Activated naive CD8-positive, alpha-beta T cell treated with anti-CD3 and anti-CD28 coated beads, Interleukin-2, amount 50 U/mL, for 24 hours (primary cell): ENCODE measurements at regions not wholly inside any gene's neighbourhood (a gene's known extent, or its start where the extent isn't known, plus 50 kb on each side); places are given as distances from the start of the nearest gene placed in this dataset.
"Not testable (repeated sequence)": the region's sequence is repeated elsewhere in the genome, so short reads cannot be mapped to it uniquely, and the experiment has no call there.

Experiments
- ATAC-seq: fragments of 150-1000 bp; cut with Tn5 transposase; one replicate; pipeline ENCODE4 v1.10.0; 2021
- DNase-seq: peaks from one replicate; pipeline ENCODE4 v3.0.0; 2021
- H3K27ac Mint-ChIP-seq: one replicate; pipeline ENCODE4 v1.8.0; 2021; ENCODE audit warnings: mild to moderate bottlenecking, mixed read lengths
- H3K27me3 Mint-ChIP-seq: one replicate; pipeline ENCODE4 v1.8.0; 2021; ENCODE audit warnings: mixed read lengths
- H3K36me3 Mint-ChIP-seq: one replicate; pipeline ENCODE4 v1.8.0; 2021; ENCODE audit warnings: low read depth, mixed read lengths
- H3K4me1 Mint-ChIP-seq: one replicate; pipeline ENCODE4 v1.8.0; 2021; ENCODE audit warnings: mixed read lengths
- H3K4me3 Mint-ChIP-seq: one replicate; pipeline ENCODE4 v1.8.0; 2021; ENCODE audit warnings: mild to moderate bottlenecking, moderate library complexity, mixed read lengths
- H3K9me3 Mint-ChIP-seq: one replicate; pipeline ENCODE4 v1.8.0; 2021; ENCODE audit warnings: mixed read lengths

GRCh38 chr6:19554356-19555225 is 282.6 kb upstream of the ID4 start:
- DNase-seq = no peak
- peaks cover 21% of the 10 kb centered on the region for H3K9me3 Mint-ChIP-seq
- no peak for ATAC-seq
- H3K27ac Mint-ChIP-seq = no peak overlapping the region
- no peaks in the 10 kb centered on the region for H3K4me1 Mint-ChIP-seq
- no peaks in the 10 kb centered on the region for H3K36me3 Mint-ChIP-seq
- H3K27me3 Mint-ChIP-seq = no peaks in the 10 kb centered on the region
- no peak overlapping the region for H3K4me3 Mint-ChIP-seq

DNA sequence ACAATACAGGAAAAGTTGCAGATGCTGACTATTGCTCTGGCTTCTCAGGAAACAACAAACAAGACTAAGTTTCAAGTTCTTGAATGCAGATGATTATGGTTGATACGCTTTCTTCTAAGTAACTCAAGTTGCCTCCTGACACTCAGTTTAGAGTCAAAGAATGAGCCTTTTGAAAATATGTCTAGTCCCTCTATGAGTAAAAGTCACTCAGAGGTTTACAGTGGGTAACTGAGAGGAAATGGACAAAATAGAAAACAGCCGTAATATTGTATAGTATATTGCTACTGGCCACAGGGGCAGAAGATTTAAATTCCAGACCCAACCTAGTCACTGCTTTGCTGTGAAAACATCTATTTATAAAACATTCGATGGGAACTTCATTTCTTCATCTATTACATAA is 280.0 kb upstream of the ID4 start:
- Mint-ChIP-seq H3K27ac (no peak overlapping the region), H3K4me3 (no peak overlapping the region), H3K9me3 (peaks cover 16% of the 10 kb centered on the region), H3K36me3 (no peaks in the 10 kb centered on the region), H3K4me1 (no peaks in the 10 kb centered on the region), H3K27me3 (no peaks in the 10 kb centered on the region)
- DNase-seq (no peak), ATAC-seq (no peak)

DNA sequence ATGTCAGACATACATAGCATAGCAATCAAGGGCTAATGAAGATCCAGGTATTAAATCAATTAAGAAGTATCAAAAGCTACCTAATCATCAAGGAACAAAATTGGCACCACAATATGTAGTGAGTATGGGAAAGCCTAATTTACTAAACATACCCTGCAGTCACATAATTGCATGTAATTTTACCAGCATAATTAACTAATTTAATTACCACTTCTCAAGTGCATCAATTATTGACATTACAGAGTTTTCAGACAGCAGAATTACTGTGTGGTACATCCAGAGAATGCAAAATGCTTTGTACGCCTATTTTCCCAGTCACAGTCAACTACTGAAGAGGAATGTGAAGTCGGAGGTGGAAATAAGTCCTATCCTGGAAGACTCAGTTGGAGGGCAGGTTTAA is 279.0 kb upstream of the ID4 start:
- DNase-seq (no peak), ATAC-seq (no peak)
- Mint-ChIP-seq H3K27ac (no peak overlapping the region), H3K27me3 (no peaks in the 10 kb centered on the region), H3K4me1 (no peaks in the 10 kb centered on the region), H3K9me3 (peaks cover 16% of the 10 kb centered on the region), H3K4me3 (no peak overlapping the region), H3K36me3 (no peaks in the 10 kb centered on the region)

DNA sequence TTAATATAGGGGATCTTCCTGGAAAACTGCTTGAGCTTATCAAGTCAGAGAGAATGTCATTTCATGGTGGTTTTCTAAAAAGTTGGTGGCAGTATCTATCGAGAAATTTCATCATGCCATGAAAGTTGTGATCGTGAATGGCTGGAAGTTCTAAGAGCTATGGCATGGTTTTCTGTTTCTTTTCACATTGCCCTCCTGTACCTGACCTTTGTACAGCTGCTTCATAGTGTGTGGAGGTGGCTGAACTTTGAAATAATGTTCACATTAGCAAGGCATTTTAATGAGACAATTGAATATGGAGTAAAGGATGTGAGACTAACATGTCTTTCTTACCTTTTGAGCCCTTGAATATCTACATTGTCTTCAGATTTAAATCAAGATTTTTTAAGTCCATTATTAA is 278.2 kb upstream of the ID4 start:
- no peaks in the 10 kb centered on the region for H3K36me3 Mint-ChIP-seq

GRCh38 chr6:19562468-19562867 is 274.7 kb upstream of the ID4 start:
- H3K36me3 Mint-ChIP-seq = no peaks in the 10 kb centered on the region
- no peak for ATAC-seq

More for the DNA sequence above, 278.2 kb upstream of the ID4 start:
- no peak for DNase-seq
- no peak for ATAC-seq
- Mint-ChIP-seq H3K9me3 (peaks cover 16% of the 10 kb centered on the region), H3K4me1 (no peaks in the 10 kb centered on the region), H3K27ac (no peak overlapping the region), H3K27me3 (no peaks in the 10 kb centered on the region), H3K4me3 (no peak overlapping the region)

GRCh38 chr6:19569563-19569962 is 267.6 kb upstream of the ID4 start:
- Mint-ChIP-seq H3K9me3 (peaks cover 7% of the 10 kb centered on the region), H3K36me3 (no peaks in the 10 kb centered on the region), H3K4me3 (no peak overlapping the region), H3K4me1 (no peaks in the 10 kb centered on the region), H3K27ac (no peak overlapping the region), H3K27me3 (no peaks in the 10 kb centered on the region)
- no peak for ATAC-seq
- DNase-seq = no peak

More at GRCh38 chr6:19562468-19562867, 274.7 kb upstream of the ID4 start:
- no peak overlapping the region for H3K27ac Mint-ChIP-seq
- peaks cover 12% of the 10 kb centered on the region for H3K9me3 Mint-ChIP-seq
- H3K4me1 Mint-ChIP-seq = no peaks in the 10 kb centered on the region
- no peak for DNase-seq
- H3K27me3 Mint-ChIP-seq = no peaks in the 10 kb centered on the region
- H3K4me3 Mint-ChIP-seq = no peak overlapping the region

DNA sequence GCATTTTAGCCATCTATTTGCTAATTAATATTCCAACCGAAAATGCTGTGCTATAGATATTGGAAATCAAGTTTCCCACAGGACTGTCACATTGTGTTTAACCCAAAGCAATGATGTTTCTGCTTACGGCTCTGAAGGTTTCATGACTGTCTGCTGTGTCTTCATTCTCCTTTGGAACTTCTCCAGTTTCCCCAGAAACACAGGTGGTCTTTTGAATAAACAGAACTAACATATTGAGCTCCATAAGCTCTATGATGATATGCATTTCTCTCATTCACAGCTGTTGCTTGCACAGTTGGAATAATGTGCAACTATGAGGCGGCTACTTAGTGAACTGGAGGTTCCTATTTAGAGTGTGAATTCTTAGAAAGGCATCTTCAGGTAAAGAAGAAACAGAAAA is 266.0 kb upstream of the ID4 start:
- Mint-ChIP-seq H3K27ac (no peak overlapping the region), H3K36me3 (no peaks in the 10 kb centered on the region), H3K4me1 (no peaks in the 10 kb centered on the region), H3K4me3 (no peak overlapping the region), H3K27me3 (no peaks in the 10 kb centered on the region), H3K9me3 (peaks cover 4% of the 10 kb centered on the region)
- no peak for ATAC-seq
- no peak for DNase-seq

DNA sequence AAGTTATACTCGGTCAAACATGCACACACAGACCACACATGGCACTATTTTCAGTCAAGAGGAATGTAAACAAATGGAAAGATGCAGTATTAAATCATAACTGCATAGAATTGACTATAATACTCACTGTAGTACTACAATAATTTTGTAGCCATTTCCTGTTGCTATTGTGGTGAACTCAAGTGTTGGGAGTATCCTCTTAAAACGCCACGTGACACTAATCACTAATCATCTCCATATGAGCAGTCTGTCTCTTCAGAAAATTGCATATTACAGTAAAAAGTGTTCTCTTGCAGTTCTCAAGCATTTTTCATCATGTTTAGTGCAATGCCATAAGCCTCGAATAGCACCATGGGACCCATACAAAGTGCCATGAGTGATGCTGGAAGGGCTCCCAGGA is 258.7 kb upstream of the ID4 start:
- Mint-ChIP-seq H3K27ac (no peak overlapping the region), H3K36me3 (no peaks in the 10 kb centered on the region), H3K4me3 (no peak overlapping the region), H3K9me3 (peaks cover 19% of the 10 kb centered on the region), H3K4me1 (no peaks in the 10 kb centered on the region), H3K27me3 (no peaks in the 10 kb centered on the region)
- DNase-seq (no peak), ATAC-seq (no peak)

DNA sequence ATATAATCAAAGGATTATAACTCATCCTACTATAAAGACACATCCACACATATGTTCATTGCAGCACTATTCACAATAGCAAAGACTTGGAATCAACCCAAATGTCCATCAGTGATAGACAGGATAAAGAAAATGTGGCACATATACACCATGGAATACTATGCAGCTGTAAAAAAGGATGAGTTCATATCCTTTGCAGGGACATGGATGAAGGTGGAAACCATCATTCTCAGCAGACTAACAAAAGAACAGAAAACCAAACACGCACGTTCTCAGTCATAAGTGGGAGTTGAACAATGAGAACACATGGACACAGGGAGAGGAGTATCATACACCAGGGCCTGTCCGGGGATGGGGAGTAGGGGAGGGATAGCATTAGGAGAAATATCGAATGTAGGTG is 253.0 kb upstream of the ID4 start:
- H3K27ac Mint-ChIP-seq, H3K36me3 Mint-ChIP-seq, H3K4me3 Mint-ChIP-seq, ATAC-seq, DNase-seq, H3K4me1 Mint-ChIP-seq, H3K27me3 Mint-ChIP-seq: not testable (repeated sequence)
- H3K9me3 Mint-ChIP-seq = peaks cover 20% of the 10 kb centered on the region

- no peak for ATAC-seq
- no peak overlapping the region for H3K4me3 Mint-ChIP-seq
- H3K27ac Mint-ChIP-seq = no peak overlapping the region
- peaks cover 8% of the 10 kb centered on the region for H3K9me3 Mint-ChIP-seq
- H3K36me3 Mint-ChIP-seq = no peaks in the 10 kb centered on the region
- no peak for DNase-seq
- no peaks in the 10 kb centered on the region for H3K27me3 Mint-ChIP-seq
- H3K4me1 Mint-ChIP-seq = no peaks in the 10 kb centered on the region
These were observed 249.8 kb upstream of the ID4 start for GRCh38 chr6:19587238-19587942.

DNA sequence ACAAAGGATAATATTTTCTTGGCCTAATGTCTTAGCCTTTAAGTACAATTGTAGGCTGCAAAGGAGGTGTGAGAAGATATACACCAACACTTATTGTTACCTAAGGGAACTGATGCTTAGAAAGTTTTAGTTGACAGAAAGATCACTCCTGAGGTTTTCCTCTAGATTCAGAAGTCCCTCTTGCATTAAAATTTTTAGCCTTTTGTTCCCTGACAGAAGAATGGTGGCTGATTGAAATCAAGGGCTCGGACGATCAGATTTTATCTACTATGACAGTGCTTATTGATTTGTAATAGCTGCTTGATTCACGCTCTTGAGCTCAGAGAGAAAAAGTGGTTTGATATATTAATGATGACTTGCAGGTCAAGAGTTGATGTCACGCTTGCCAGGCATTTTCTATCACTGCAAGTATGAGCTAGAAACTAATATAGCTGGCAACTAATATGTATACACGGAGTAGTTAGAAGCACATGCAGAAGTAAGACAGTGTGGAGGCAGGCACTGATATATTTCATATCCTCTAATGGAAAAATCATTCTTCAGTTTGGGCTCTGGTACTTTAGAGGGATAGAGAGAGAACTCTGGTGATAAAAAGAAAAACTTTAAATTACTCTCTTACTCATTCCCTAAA is 246.6 kb upstream of the ID4 start:
- Mint-ChIP-seq H3K9me3 (no peaks in the 10 kb centered on the region), H3K36me3 (no peaks in the 10 kb centered on the region), H3K4me1 (no peaks in the 10 kb centered on the region), H3K4me3 (no peak overlapping the region), H3K27ac (no peak overlapping the region), H3K27me3 (no peaks in the 10 kb centered on the region)
- DNase-seq = no peak
- ATAC-seq = no peak

- Mint-ChIP-seq H3K27me3 (no peaks in the 10 kb centered on the region), H3K4me3 (no peak overlapping the region), H3K9me3 (peaks cover 4% of the 10 kb centered on the region), H3K4me1 (no peaks in the 10 kb centered on the region), H3K27ac (no peak overlapping the region), H3K36me3 (no peaks in the 10 kb centered on the region)
- ATAC-seq = no peak
- DNase-seq = no peak
These were observed 239.3 kb upstream of the ID4 start for GRCh38 chr6:19597809-19598320.

DNA sequence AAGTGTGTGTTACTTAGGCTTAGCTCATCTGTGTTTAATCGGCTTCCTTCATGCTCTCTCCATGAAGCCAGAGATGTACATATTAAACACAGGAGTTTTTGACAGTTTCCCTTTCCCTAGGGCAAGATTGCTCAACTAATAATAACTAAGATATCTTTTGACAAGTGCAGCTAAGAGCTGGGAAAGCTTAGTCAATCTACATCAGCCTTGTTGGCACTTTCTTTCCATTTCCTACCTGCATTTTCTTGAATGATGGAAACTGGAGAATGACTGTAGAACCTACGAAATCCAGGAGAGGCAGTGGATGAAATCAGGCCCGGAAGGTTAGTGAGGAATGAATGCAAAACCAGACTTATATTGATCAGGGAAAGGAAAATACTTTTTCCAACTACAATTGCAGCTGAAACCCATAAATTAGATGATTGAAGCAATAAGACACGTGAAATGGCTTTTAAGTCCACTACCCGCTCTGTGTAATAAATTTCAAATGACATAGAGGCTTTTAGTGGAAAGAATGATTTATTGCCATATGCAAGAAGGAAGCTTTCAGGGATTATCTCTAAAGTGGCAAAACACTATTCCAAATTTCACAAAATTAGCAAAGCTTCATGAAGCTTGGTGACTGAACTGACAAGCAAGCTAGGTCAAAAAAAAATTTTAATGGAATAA is 237.2 kb upstream of the ID4 start:
- ATAC-seq (no peak), DNase-seq (no peak)
- H3K27me3 Mint-ChIP-seq = no peaks in the 10 kb centered on the region
- no peaks in the 10 kb centered on the region for H3K36me3 Mint-ChIP-seq
- H3K4me3 Mint-ChIP-seq = no peak overlapping the region
- no peaks in the 10 kb centered on the region for H3K4me1 Mint-ChIP-seq
- H3K9me3 Mint-ChIP-seq = peaks cover 4% of the 10 kb centered on the region
- H3K27ac Mint-ChIP-seq = no peak overlapping the region

DNA sequence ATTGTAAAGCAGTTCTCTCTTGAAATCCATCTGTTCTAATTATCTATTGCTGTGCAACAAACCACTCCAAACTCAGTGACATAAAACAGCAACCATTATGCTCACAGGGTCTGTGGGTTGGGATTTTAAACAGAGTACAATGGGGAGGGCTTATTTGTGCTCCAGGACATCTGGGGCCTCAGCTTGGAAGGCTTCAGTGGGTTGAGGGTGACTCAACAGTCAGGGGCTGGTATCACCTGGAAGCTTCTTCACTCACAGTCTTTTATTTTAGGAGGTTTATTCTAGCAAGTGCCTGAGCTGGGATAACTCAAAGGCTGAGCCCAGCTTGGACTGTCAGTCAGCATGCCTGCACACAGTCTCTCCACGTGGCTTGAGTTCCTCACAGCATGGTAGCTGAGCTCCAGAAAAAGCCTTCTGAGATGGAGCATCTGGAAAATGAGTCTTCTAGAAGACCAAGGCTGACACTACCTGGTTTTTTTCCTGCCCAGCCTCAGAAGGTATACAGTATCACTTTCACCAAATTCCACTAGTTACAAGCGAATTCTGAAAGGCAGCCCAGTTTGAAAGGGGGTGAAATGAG is 234.6 kb upstream of the ID4 start:
- DNase-seq = no peak
- no peak for ATAC-seq
- no peaks in the 10 kb centered on the region for H3K27me3 Mint-ChIP-seq
- no peak overlapping the region for H3K27ac Mint-ChIP-seq
- H3K4me1 Mint-ChIP-seq = no peaks in the 10 kb centered on the region
- H3K9me3 Mint-ChIP-seq = peaks cover 4% of the 10 kb centered on the region
- H3K4me3 Mint-ChIP-seq = no peak overlapping the region
- no peaks in the 10 kb centered on the region for H3K36me3 Mint-ChIP-seq
